Nephron progenitor cell (in vitro differentiated cells): ENCODE measurements at regions not wholly inside any gene's neighbourhood (a gene's known extent, or its start where the extent isn't known, plus 50 kb on each side); places are given as distances from the start of the nearest gene placed in this dataset.
"Not testable (repeated sequence)": the region's sequence is repeated elsewhere in the genome, so short reads cannot be mapped to it uniquely, and the experiment has no call there.

Experiments used
- DNase-seq: peaks from one replicate; pipeline ENCODE4 v3.0.0; 2021
- H3K27ac Mint-ChIP-seq: 2 replicates; pipeline ENCODE4 v1.8.0; 2021; ENCODE audit warnings: mild to moderate bottlenecking, moderate library complexity, mixed read lengths
- H3K27me3 Mint-ChIP-seq: 2 replicates; pipeline ENCODE4 v1.8.0; 2021; ENCODE audit warnings: mild to moderate bottlenecking, low read depth, mixed read lengths; ENCODE audit not compliant: poor library complexity
- H3K36me3 Mint-ChIP-seq: 2 replicates; pipeline ENCODE4 v1.8.0; 2021; ENCODE audit warnings: low read depth, mixed read lengths
- H3K4me1 Mint-ChIP-seq: 2 replicates; pipeline ENCODE4 v1.8.0; 2021; ENCODE audit warnings: mixed read lengths
- H3K4me3 Mint-ChIP-seq: 2 replicates; pipeline ENCODE4 v1.8.0; 2021; ENCODE audit warnings: mild to moderate bottlenecking, moderate library complexity, mixed read lengths
- H3K9me3 Mint-ChIP-seq: 2 replicates; pipeline ENCODE4 v1.8.0; 2021; ENCODE audit warnings: mild to moderate bottlenecking, moderate library complexity, mixed read lengths
- TF ChIP-seq, protein P1 (sequence below): fragments of 200-600 bp; sonication (generic); IDR thresholded peaks from 2 replicates; pipeline ENCODE4 v1.5.0; 2021; ENCODE audit warnings: antibody characterized with exemption

DNA sequence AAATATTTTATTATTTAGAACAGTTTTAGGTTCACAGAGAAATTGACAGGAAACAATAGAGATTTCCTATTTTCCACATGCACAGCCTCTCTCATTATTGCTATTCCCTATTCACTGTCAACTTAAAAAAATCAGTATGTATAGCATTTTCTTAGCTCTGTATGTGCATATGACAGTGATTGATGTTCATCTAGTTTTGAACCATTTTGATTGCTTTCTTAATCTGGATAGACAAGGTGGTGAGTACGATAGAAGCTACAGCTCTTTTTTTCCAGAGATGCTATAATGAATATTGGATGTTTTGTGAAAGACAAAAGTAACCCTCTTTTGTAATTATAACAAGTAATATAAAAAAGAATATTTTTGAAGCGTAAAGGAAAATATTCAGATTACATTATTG lies 201.2 kb upstream of the ARRDC3 start:
- no peak overlapping the region for H3K4me3 Mint-ChIP-seq
- DNase-seq = no peak
- TF ChIP-seq, protein P1, sequence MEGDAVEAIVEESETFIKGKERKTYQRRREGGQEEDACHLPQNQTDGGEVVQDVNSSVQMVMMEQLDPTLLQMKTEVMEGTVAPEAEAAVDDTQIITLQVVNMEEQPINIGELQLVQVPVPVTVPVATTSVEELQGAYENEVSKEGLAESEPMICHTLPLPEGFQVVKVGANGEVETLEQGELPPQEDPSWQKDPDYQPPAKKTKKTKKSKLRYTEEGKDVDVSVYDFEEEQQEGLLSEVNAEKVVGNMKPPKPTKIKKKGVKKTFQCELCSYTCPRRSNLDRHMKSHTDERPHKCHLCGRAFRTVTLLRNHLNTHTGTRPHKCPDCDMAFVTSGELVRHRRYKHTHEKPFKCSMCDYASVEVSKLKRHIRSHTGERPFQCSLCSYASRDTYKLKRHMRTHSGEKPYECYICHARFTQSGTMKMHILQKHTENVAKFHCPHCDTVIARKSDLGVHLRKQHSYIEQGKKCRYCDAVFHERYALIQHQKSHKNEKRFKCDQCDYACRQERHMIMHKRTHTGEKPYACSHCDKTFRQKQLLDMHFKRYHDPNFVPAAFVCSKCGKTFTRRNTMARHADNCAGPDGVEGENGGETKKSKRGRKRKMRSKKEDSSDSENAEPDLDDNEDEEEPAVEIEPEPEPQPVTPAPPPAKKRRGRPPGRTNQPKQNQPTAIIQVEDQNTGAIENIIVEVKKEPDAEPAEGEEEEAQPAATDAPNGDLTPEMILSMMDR = no peak
- peaks cover 12% of the 10 kb centered on the region for H3K9me3 Mint-ChIP-seq
- no peaks in the 10 kb centered on the region for H3K4me1 Mint-ChIP-seq
- H3K27ac Mint-ChIP-seq = no peak overlapping the region
- H3K36me3 Mint-ChIP-seq = no peaks in the 10 kb centered on the region
- peaks cover 6% of the 10 kb centered on the region for H3K27me3 Mint-ChIP-seq

DNA sequence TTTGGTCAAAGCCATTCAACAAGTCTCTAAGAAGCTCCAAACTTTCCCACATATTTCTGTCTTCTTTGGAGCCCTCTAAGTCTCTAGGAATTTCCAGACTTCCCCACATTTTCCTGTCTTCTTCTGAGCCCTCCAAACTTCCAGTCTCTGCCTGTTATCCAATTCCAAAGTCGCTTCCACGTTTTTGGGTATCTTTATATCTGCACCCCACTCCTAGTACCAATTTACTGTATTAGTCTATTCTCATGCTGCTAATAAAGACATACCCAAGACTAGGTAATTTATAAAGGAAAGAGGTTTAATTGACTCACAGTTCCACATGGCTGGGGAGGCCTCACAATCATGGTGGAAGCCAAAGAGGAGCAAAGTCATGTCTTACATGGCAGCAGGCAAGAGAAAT lies 182.9 kb upstream of the ARRDC3 start:
- not testable (repeated sequence) for H3K36me3 Mint-ChIP-seq, H3K4me3 Mint-ChIP-seq, H3K27ac Mint-ChIP-seq, DNase-seq, H3K27me3 Mint-ChIP-seq, H3K4me1 Mint-ChIP-seq
- H3K9me3 Mint-ChIP-seq = peaks cover 23% of the 10 kb centered on the region

DNA sequence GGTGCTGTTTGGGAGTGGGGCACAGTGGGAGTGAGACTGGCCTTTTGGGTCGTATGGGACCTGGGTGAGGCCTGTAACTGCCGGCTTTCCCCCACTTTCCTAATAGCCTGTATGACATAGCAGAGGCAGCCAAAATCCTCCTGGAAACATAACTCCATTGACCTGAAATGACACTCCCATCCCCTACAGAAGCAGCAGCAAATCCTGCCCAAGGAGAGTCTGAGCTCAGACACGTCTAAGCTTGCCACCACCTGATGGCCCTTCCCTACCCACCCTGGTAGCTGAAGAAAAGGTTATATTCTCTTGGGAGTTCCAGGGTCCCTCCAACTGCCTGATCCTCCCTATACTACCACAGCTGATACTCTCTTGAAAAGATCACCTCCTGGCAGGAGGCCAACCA lies 179.8 kb upstream of the ARRDC3 start:
- Mint-ChIP-seq H3K9me3 (peaks cover 32% of the 10 kb centered on the region), H3K27ac (no peak overlapping the region), H3K27me3 (no peaks in the 10 kb centered on the region)

GRCh38 chr5:91541696-91542095 lies 158.6 kb upstream of the ARRDC3 start:
- TF ChIP-seq, protein P1 = no peak
- peaks cover 7% of the 10 kb centered on the region for H3K9me3 Mint-ChIP-seq
- DNase-seq = no peak
- H3K4me3 Mint-ChIP-seq = no peak overlapping the region
- H3K36me3 Mint-ChIP-seq = no peaks in the 10 kb centered on the region
- H3K27me3 Mint-ChIP-seq = no peaks in the 10 kb centered on the region
- H3K27ac Mint-ChIP-seq = no peak overlapping the region
- no peaks in the 10 kb centered on the region for H3K4me1 Mint-ChIP-seq

More for the DNA sequence above, 179.8 kb upstream of the ARRDC3 start:
- DNase-seq = no peak
- TF ChIP-seq, protein P1 = no peak
- Mint-ChIP-seq H3K36me3 (no peaks in the 10 kb centered on the region), H3K4me3 (no peak overlapping the region), H3K4me1 (no peaks in the 10 kb centered on the region)

DNA sequence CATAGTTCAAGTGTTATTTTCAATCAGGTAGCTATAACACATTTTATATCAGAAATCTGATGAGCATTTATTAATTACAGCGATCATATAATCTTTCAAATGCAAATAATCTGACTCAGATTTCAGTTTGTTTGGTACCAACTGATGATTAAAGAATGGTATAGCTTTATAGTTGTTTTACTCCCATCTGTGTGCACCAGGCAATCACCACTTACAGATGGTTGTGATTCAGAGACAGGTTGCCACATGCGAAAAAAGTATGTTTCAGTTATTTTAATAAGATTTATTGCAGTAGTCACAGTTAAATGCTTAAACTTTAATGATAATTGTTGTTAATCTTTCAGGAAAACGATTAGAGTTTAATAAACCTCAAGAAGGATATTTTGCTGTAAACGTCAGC lies 155.1 kb upstream of the ARRDC3 start:
- H3K27me3 Mint-ChIP-seq = no peaks in the 10 kb centered on the region
- no peaks in the 10 kb centered on the region for H3K36me3 Mint-ChIP-seq
- no peak for DNase-seq
- no peaks in the 10 kb centered on the region for H3K9me3 Mint-ChIP-seq
- H3K27ac Mint-ChIP-seq = no peak overlapping the region
- H3K4me1 Mint-ChIP-seq = no peaks in the 10 kb centered on the region
- no peak overlapping the region for H3K4me3 Mint-ChIP-seq
- TF ChIP-seq, protein P1 = no peak

DNA sequence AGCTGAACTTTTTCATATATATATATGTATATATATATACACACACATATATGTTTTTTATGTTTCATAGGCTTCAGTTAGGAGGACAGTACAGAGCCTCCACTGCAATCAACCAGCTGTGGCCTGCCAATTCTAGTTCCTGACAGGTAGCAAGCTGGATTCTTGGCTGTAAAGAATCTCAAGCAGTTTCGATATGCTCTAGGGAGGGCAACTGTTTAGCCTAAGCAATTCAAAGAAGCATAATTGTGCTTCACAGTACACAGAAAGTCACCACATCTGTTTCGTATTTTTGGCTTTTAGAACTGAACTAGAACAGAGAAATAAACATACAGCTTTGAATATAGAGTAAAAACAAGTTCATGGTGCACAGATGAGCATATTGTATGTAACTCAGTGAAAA lies 152.4 kb upstream of the ARRDC3 start:
- Mint-ChIP-seq H3K4me1 (no peaks in the 10 kb centered on the region), H3K36me3 (no peaks in the 10 kb centered on the region), H3K9me3 (no peaks in the 10 kb centered on the region), H3K27me3 (peaks cover 4% of the 10 kb centered on the region), H3K4me3 (no peak overlapping the region), H3K27ac (no peak overlapping the region)
- TF ChIP-seq, protein P1 = no peak
- DNase-seq = no peak
